DND-41 (cell line): ENCODE measurements at regions not wholly inside any gene's neighbourhood (a gene's known extent, or its start where the extent isn't known, plus 50 kb on each side); places are given as distances from the start of the nearest gene placed in this dataset.

ENCODE experiments used
- ATAC-seq: fragments of 200-7000 bp; cut with Tn5 transposase; 3 replicates; pipeline ENCODE4 v1.9.1; 2021; ENCODE audit warnings: low read depth; ENCODE audit not compliant: insufficient read depth
- DNase-seq: peaks from one replicate; pipeline ENCODE4 v3.0.0-alpha.2; 2020
- H2AFZ ChIP-seq: 2 replicates; pipeline ENCODE4 v1.6.0; 2012; ENCODE audit warnings: low read depth, low read length
- H3K27ac ChIP-seq: 2 replicates; pipeline ENCODE4 v1.5.1; 2012; ENCODE audit warnings: low read length, inconsistent platforms
- H3K27me3 ChIP-seq: fragments of 200-600 bp; sonication (generic); 2 replicates; pipeline ENCODE4 v1.6.0; 2012; ENCODE audit warnings: low read length, mild to moderate bottlenecking, inconsistent platforms; ENCODE audit not compliant: insufficient read depth, poor library complexity
- H3K36me3 ChIP-seq: 2 replicates; pipeline ENCODE4 v1.5.1; 2012; ENCODE audit warnings: low read length, inconsistent platforms; ENCODE audit not compliant: insufficient read depth
- H3K4me1 ChIP-seq: 2 replicates; pipeline ENCODE4 v1.5.1; 2012; ENCODE audit warnings: mild to moderate bottlenecking, low read length; ENCODE audit not compliant: insufficient read depth
- H3K4me2 ChIP-seq: 2 replicates; pipeline ENCODE4 v1.6.0; 2012; ENCODE audit warnings: mild to moderate bottlenecking, moderate library complexity, low read length, inconsistent platforms; ENCODE audit not compliant: insufficient read depth
- H3K4me3 ChIP-seq, 2 experiments: fragments of 200-600 bp in 1 of 2; shearing (Covaris generic) in 1 of 2; 2 replicates each; pipeline ENCODE4 v1.5.1; 2012 to 2016; ENCODE audit warnings: inconsistent platforms in 2 of 2, low read length in 2 of 2, mild to moderate bottlenecking in 2 of 2, low read depth in 1 of 2, moderate library complexity in 1 of 2
- H3K79me2 ChIP-seq: 2 replicates; pipeline ENCODE4 v1.6.0; 2012; ENCODE audit warnings: low read length, inconsistent platforms; ENCODE audit not compliant: insufficient read depth
- H3K9ac ChIP-seq: 2 replicates; pipeline ENCODE4 v1.6.0; 2012; ENCODE audit warnings: low read depth, mild to moderate bottlenecking, inconsistent platforms, low read length, moderate library complexity
- H3K9me3 ChIP-seq: 2 replicates; pipeline ENCODE4 v1.5.1; 2012; ENCODE audit warnings: low read length, moderate library complexity, mild to moderate bottlenecking, inconsistent platforms; ENCODE audit not compliant: insufficient read depth, severe bottlenecking
- H4K20me1 ChIP-seq: 2 replicates; pipeline ENCODE4 v1.6.0; 2012; ENCODE audit warnings: low read length; ENCODE audit not compliant: insufficient read depth
- CTCF ChIP-seq: IDR thresholded peaks from 2 replicates; pipeline ENCODE4 v1.5.1; 2012; ENCODE audit warnings: borderline replicate concordance, low read length, moderate library complexity, mild to moderate bottlenecking; ENCODE audit not compliant: poor library complexity, severe bottlenecking; ENCODE audit errors: extremely low read depth
- EZH2 ChIP-seq: IDR thresholded peaks from 3 replicates; pipeline ENCODE4 v1.6.1; 2012; ENCODE audit warnings: borderline replicate concordance, low read depth, mild to moderate bottlenecking, moderate library complexity, low read length, inconsistent platforms; ENCODE audit not compliant: severe bottlenecking

DNA sequence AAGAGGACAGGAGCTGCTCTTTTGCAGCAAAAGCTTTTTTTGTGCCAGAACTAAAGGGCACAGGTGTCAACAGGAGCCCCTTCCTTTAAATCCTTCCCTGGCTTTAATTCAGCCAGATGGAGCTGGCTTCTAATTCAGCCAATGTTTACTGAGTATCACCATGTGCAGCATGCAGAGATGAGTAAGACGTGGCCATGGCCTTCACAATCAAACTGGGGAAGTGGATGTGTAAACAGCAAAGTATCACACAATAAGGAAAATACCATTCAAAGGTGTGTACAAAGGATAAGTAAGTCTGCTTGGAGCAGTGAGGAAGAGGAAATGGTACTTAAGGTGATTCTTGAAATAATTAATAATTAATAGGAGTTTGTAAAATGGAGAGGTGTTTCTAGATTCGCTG, 243.4 kb downstream of the NXPE2 start:
- H3K79me2 ChIP-seq: no peaks in the 10 kb centered on the region
- no peaks in the 10 kb centered on the region for H3K4me1 ChIP-seq
- no peaks in the 10 kb centered on the region for H4K20me1 ChIP-seq
- no peaks in the 10 kb centered on the region for H3K36me3 ChIP-seq
- H2AFZ ChIP-seq: no peak overlapping the region
- H3K9ac ChIP-seq: no peak overlapping the region
- H3K4me2 ChIP-seq: no peak overlapping the region
- ATAC-seq: no peak
- no peaks in the 10 kb centered on the region for H3K9me3 ChIP-seq
- no peak overlapping the region for H3K4me3 ChIP-seq
- TF ChIP-seq EZH2 (no peak), CTCF (no peak)
- H3K27ac ChIP-seq: no peak overlapping the region
- H3K27me3 ChIP-seq: no peaks in the 10 kb centered on the region
- no peak for DNase-seq

DNA sequence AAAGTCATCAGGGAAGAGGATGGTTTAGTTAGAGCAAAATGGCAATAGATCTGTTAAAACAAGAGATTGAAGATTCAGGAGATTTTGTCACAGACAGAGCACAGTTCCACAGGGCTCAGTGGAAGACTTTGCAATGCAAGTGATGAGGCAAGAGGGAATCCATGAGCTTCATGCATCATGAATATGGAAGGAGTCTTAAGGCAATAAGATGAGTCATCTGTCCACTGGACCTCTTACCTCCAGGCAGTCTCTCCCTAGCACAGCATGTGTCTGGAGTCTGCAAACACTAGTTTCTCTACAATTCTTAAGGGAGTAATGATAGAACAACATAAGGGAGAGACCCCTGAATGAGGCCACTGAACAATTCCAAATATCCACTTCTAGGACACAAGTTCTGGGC, 245.7 kb downstream of the NXPE2 start:
- TF ChIP-seq EZH2: no peak
- TF ChIP-seq CTCF: no peak
- H2AFZ ChIP-seq: no peak overlapping the region
- no peaks in the 10 kb centered on the region for H4K20me1 ChIP-seq
- H3K4me1 ChIP-seq: no peaks in the 10 kb centered on the region
- no peaks in the 10 kb centered on the region for H3K9me3 ChIP-seq
- no peak overlapping the region for H3K27ac ChIP-seq
- H3K4me2 ChIP-seq: no peak overlapping the region
- ATAC-seq: no peak
- DNase-seq: no peak
- H3K4me3 ChIP-seq: no peak overlapping the region
- no peaks in the 10 kb centered on the region for H3K27me3 ChIP-seq
- no peaks in the 10 kb centered on the region for H3K79me2 ChIP-seq
- H3K9ac ChIP-seq: no peak overlapping the region
- H3K36me3 ChIP-seq: no peaks in the 10 kb centered on the region

- Histone ChIP-seq H3K9me3 (no peaks in the 10 kb centered on the region), H3K4me3 (no peak overlapping the region), H4K20me1 (no peaks in the 10 kb centered on the region), H3K27me3 (no peaks in the 10 kb centered on the region), H3K9ac (no peak overlapping the region), H3K4me1 (no peaks in the 10 kb centered on the region), H3K4me2 (no peak overlapping the region), H3K27ac (no peak overlapping the region), H2AFZ (no peak overlapping the region), H3K79me2 (no peaks in the 10 kb centered on the region), H3K36me3 (no peaks in the 10 kb centered on the region)
- DNase-seq (no peak), ATAC-seq (no peak)
- TF ChIP-seq CTCF: no peak
- no peak for TF ChIP-seq EZH2
Observed at GRCh38 chr11:114925591-114925990, 247.3 kb downstream of the NXPE2 start.

DNA sequence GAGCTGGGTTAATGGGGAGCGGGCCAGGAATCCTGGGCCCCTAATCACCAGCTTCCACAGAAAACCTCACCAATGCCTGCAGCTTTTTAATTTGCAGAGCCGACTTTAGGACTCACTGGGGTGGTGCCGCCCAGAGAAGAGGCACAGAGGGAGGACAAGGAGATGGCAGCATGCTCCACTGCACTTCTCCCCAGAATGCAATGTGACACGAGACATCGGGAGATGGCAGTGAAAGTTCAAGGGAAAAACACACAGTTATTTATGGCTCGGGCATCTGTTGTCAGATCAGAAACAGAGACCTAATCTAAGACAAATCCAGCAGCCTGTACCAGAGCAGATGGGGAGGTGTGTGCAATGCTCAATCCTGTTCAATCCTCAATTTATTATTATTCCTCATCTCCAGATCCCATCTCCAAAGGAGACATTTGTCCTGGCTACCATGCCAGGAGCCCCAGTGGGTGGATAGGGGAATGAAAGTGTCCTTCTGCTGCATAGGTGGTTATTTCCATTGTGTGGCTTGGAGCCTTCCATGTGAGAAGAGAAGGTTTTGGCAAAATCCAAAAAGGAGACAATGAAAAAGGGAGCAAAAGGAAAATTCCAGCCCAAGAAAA, 250.0 kb downstream of the NXPE2 start:
- no peak overlapping the region for H3K27ac ChIP-seq
- no peaks in the 10 kb centered on the region for H3K4me1 ChIP-seq
- H3K9ac ChIP-seq: no peak overlapping the region
- no peak overlapping the region for H2AFZ ChIP-seq
- H3K4me3 ChIP-seq: no peak overlapping the region
- no peak for TF ChIP-seq CTCF
- TF ChIP-seq EZH2: no peak
- no peaks in the 10 kb centered on the region for H3K9me3 ChIP-seq
- H3K4me2 ChIP-seq: no peak overlapping the region
- H4K20me1 ChIP-seq: no peaks in the 10 kb centered on the region
- H3K79me2 ChIP-seq: no peaks in the 10 kb centered on the region
- no peaks in the 10 kb centered on the region for H3K27me3 ChIP-seq
- ATAC-seq (no peak), DNase-seq (no peak)
- no peaks in the 10 kb centered on the region for H3K36me3 ChIP-seq
